Neural crest cell (in vitro differentiated cells): ENCODE measurements at regions not wholly inside any gene's neighbourhood (a gene's known extent, or its start where the extent isn't known, plus 50 kb on each side); places are given as distances from the start of the nearest gene placed in this dataset.

Experiments used
- DNase-seq: peaks from one replicate; pipeline ENCODE4 v3.0.0; 2021; ENCODE audit warnings: low read depth, mixed read lengths, low spot score
- H3K27ac Mint-ChIP-seq: one replicate; pipeline ENCODE4 v1.8.0; 2021; ENCODE audit warnings: mild to moderate bottlenecking, mixed read lengths; ENCODE audit not compliant: unreplicated experiment
- H3K27me3 Mint-ChIP-seq: 2 replicates; pipeline ENCODE4 v1.8.0; 2021; ENCODE audit warnings: low read depth, mild to moderate bottlenecking, mixed read lengths
- H3K36me3 Mint-ChIP-seq: 2 replicates; pipeline ENCODE4 v1.8.0; 2021; ENCODE audit warnings: low read depth, mild to moderate bottlenecking, mixed read lengths
- H3K4me1 Mint-ChIP-seq: 2 replicates; pipeline ENCODE4 v1.8.0; 2021; ENCODE audit warnings: mixed read lengths
- H3K4me3 Mint-ChIP-seq: one replicate; pipeline ENCODE4 v1.8.0; 2021; ENCODE audit warnings: mild to moderate bottlenecking, mixed read lengths
- H3K9me3 Mint-ChIP-seq: 2 replicates; pipeline ENCODE4 v1.8.0; 2021; ENCODE audit warnings: mixed read lengths
- TF ChIP-seq, protein P1 (sequence below): fragments of 200-600 bp; sonication (generic); conservative IDR thresholded peaks from 2 replicates; pipeline ENCODE4 v1.5.0; 2021; ENCODE audit warnings: antibody characterized with exemption, mild to moderate bottlenecking

- Mint-ChIP-seq H3K4me1 (no peaks in the 10 kb centered on the region), H3K36me3 (no peaks in the 10 kb centered on the region), H3K27me3 (no peaks in the 10 kb centered on the region), H3K9me3 (peaks cover 5% of the 10 kb centered on the region), H3K27ac (no peak overlapping the region), H3K4me3 (no peak overlapping the region)
- DNase-seq = no peak
- TF ChIP-seq, protein P1, sequence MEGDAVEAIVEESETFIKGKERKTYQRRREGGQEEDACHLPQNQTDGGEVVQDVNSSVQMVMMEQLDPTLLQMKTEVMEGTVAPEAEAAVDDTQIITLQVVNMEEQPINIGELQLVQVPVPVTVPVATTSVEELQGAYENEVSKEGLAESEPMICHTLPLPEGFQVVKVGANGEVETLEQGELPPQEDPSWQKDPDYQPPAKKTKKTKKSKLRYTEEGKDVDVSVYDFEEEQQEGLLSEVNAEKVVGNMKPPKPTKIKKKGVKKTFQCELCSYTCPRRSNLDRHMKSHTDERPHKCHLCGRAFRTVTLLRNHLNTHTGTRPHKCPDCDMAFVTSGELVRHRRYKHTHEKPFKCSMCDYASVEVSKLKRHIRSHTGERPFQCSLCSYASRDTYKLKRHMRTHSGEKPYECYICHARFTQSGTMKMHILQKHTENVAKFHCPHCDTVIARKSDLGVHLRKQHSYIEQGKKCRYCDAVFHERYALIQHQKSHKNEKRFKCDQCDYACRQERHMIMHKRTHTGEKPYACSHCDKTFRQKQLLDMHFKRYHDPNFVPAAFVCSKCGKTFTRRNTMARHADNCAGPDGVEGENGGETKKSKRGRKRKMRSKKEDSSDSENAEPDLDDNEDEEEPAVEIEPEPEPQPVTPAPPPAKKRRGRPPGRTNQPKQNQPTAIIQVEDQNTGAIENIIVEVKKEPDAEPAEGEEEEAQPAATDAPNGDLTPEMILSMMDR = no peak
These were observed 72.3 kb upstream of the TNPO1 start for GRCh38 chr5:72744136-72744535.

DNA sequence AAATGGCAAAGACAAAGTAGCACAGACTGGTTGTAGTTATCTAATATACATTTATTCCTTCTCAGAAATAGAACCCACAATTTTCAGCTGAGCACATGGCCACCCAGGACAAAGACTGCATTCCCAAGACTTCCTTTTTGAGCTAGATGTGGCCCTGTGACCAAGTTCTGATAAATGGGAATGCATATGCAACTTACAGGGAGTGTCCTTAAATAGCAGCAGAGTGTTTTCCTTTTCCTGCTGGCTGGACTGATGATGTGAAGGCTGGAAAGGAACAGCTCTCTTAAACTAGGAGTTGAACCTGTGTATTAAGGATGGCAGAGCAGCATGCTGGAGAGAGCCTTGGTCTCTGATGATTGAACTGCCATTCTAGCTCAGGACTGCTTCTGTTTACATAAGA, 74.7 kb upstream of the TNPO1 start:
- no peak for DNase-seq
- no peaks in the 10 kb centered on the region for H3K4me1 Mint-ChIP-seq
- peaks cover 2% of the 10 kb centered on the region for H3K9me3 Mint-ChIP-seq
- H3K4me3 Mint-ChIP-seq = no peak overlapping the region
- H3K36me3 Mint-ChIP-seq = no peaks in the 10 kb centered on the region
- TF ChIP-seq, protein P1 = no peak
- H3K27ac Mint-ChIP-seq = no peak overlapping the region
- H3K27me3 Mint-ChIP-seq = no peaks in the 10 kb centered on the region

DNA sequence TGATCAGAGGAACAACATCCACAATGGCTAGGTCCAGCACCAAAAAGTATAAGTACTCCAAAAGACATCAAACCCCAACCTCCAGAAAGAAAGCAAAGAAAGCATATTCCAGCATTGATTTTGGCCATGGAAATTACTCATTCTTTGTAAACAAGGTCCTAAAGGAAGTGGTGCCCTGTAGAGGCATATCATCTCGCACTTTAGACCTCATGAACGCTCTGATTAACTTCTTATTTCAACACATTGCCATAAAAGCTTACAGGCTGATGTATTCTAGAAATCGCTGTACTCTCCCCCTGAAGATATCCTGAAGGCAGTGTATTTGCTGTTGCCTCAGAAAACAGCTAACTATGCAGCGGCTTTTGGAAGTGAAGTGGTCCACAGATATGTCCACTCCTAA, 82.7 kb upstream of the TNPO1 start:
- Mint-ChIP-seq H3K4me3 (no peak overlapping the region), H3K27me3 (peaks cover 5% of the 10 kb centered on the region), H3K27ac (no peak overlapping the region), H3K36me3 (peaks cover 4% of the 10 kb centered on the region), H3K9me3 (peaks cover 9% of the 10 kb centered on the region), H3K4me1 (no peaks in the 10 kb centered on the region)
- no peak for DNase-seq
- TF ChIP-seq, protein P1 = no peak

DNA sequence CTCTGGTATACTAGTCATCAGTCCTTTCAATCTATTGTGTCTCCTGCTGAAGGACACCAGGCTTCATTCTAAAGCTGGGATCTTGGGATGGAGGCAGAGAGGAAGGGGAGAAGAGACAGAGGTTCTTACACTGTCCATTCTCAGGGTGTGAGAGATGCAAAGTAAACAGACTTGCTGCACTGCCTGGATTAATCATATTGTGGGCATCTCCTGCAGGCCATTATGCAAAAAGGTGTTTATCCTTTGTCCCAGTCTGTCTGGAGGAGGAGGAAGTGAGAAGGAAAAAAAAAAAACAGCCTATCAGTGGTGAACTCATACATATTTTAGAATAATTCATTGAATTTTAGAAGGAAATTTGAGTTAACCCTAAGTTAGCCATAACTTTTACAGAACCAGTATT, 92.9 kb upstream of the TNPO1 start:
- Mint-ChIP-seq H3K4me1 (no peaks in the 10 kb centered on the region), H3K27me3 (no peaks in the 10 kb centered on the region), H3K9me3 (no peaks in the 10 kb centered on the region), H3K27ac (no peak overlapping the region), H3K36me3 (no peaks in the 10 kb centered on the region), H3K4me3 (no peak overlapping the region)
- TF ChIP-seq, protein P1 = no peak
- DNase-seq = no peak

GRCh38 chr5:72722792-72723452, 93.5 kb upstream of the TNPO1 start:
- H3K36me3 Mint-ChIP-seq = no peaks in the 10 kb centered on the region
- no peaks in the 10 kb centered on the region for H3K9me3 Mint-ChIP-seq
- TF ChIP-seq, protein P1 = no peak
- DNase-seq = no peak
- H3K27ac Mint-ChIP-seq = no peak overlapping the region
- H3K27me3 Mint-ChIP-seq = no peaks in the 10 kb centered on the region
- no peaks in the 10 kb centered on the region for H3K4me1 Mint-ChIP-seq
- no peak overlapping the region for H3K4me3 Mint-ChIP-seq
